Fibroblast of pulmonary artery (primary cell): ENCODE measurements at regions not wholly inside any gene's neighbourhood (a gene's known extent, or its start where the extent isn't known, plus 50 kb on each side); places are given as distances from the start of the nearest gene placed in this dataset.
"Not testable (repeated sequence)": the region's sequence is repeated elsewhere in the genome, so short reads cannot be mapped to it uniquely, and the experiment has no call there.

Experiments used
- DNase-seq: peaks from one replicate; pipeline ENCODE4 v3.0.0-alpha.2; 2010; ENCODE audit warnings: low read depth
- H3K4me3 ChIP-seq: replicated peaks from 2 replicates; pipeline ENCODE4 v1.5.1; 2011; ENCODE audit warnings: low read depth, mild to moderate bottlenecking, control low read depth, low read length, moderate library complexity
- CTCF ChIP-seq: IDR thresholded peaks from 2 replicates; pipeline ENCODE4 v1.5.1; 2011; ENCODE audit warnings: mild to moderate bottlenecking, control low read depth, low read length, inconsistent platforms; ENCODE audit errors: missing control alignments

DNA sequence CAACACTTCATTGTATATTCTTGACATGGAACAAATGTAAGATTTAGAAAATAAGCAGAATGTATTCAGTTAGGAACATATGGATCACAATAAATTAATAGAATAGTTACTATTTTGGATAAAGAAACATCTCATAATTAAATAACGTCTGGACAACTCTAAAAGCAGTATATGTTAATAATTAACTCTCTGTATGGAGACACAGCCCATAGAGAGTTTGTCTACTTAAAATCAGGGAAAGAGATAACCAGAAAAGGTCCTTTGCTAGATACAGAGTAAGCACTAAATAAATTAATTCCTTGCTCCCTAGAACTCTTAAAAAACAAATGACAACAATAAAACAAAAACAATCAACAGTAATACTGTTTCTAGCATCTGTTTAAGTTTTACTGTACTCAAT, 184.4 kb upstream of the THSD7A start:
- no peak overlapping the region for H3K4me3 ChIP-seq
- TF ChIP-seq CTCF: no peak
- no peak for DNase-seq

GRCh38 chr7:12017046-12017445, 185.0 kb upstream of the THSD7A start:
- no peak for DNase-seq
- H3K4me3 ChIP-seq: no peak overlapping the region
- no peak for TF ChIP-seq CTCF

GRCh38 chr7:12022011-12022410, 189.1 kb upstream of the TMEM106B start:
- DNase-seq, H3K4me3 ChIP-seq: not testable (repeated sequence)

DNA sequence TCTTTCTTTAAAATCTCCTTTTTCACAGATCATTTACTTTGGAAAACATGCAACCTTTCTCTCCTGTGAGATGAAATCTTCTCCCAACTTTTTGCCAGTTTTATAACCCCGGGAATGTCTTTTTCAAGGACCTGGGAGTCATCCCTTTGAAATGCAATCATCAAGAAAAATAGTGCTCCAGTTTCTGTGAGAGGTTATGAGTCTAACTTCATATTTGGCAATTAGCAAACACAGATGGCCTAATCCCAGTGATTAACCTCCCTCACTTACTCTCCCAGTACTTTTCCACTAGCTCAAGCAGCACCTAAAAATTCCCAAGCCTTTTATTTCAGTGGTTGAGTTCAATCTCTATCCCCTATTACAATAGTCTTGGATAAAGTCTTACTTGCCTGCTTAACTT, 185.8 kb upstream of the TMEM106B start:
- no peak for TF ChIP-seq CTCF
- DNase-seq: no peak
- H3K4me3 ChIP-seq: no peak overlapping the region

DNA sequence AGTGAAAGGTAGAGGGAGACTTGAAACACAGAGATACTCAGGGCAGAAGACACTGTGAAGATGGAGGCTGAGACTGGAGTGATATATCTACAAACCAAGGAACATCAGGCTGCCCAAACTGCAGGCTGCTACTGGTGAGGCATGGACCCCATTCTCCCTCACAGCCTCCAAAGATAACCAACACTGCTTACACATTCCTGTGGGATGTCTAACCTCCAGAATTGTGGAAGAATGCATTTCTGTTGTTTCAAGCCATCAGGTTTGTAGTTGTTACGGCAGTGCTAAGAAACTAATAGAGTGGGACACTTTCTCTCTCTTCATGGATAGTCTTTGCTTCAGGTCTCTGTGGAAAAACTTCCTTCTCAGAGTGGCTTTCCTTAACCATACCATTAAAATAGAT, 182.6 kb upstream of the TMEM106B start:
- H3K4me3 ChIP-seq: no peak overlapping the region
- peak; percentile 11 for DNase-seq
- no peak for TF ChIP-seq CTCF

DNA sequence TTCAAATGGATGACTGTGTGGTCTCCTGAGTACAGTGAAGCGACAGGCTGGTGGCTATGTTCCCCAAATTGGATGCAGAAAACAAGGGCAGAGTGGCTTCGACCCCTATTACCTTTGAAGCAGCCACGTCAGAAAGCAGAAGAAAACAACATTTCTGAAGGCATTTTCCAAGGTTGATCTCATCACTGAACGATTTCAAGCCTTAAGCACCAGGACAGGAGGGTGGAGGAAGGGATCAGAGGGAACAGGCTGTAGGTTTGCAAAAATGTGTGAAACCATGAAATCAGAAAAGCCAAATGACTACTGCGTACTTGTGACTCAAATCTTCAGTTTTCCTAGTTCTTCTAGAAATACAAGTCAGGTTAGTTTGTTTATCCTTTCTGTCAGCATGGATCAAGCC, 181.0 kb upstream of the TMEM106B start:
- no peak for DNase-seq
- H3K4me3 ChIP-seq: no peak overlapping the region
- TF ChIP-seq CTCF: no peak

DNA sequence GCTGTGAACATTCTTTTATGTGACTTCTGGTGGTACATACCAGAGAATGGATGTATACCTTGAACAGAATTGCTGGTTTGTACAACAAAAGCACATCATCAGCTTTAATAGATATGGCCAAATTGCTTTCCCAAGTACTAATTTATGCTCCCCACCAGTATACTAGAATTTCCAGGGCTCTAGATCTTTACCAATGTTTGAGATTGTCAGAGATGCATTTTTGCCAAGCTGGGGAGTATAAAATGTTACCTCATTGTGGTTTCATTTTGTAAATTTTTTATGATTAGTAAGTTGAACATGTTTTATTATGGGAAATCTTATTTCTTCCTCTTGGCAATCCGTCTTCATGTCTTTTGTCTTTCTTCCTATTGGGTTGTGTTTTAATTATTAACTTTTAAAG, 179.9 kb upstream of the TMEM106B start:
- no peak overlapping the region for H3K4me3 ChIP-seq
- no peak for TF ChIP-seq CTCF
- DNase-seq: no peak

DNA sequence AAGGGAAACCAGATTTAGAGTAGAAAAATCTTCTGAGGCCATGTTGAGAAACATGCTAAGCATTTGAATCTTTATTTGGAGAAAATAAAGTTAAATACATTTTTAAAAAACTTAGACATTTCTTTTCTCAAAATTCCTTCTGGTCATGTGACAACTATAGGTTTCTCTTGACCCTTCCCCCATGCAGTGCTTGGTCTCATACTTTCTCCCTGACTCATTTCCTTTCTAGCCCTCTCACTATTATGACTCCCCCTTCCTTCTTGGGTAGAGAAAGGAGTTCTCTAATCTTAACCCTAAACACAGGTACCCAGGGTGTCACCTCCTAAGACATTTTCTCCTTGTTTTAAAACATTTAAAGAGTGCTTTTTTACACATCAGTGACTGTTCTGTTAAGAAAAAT, 179.5 kb upstream of the TMEM106B start:
- DNase-seq: peak; percentile 53
- H3K4me3 ChIP-seq: no peak overlapping the region
- no peak for TF ChIP-seq CTCF
